HG03565 (cell line): ENCODE measurements at regions not wholly inside any gene's neighbourhood (a gene's known extent, or its start where the extent isn't known, plus 50 kb on each side); places are given as distances from the start of the nearest gene placed in this dataset.
"Not testable (repeated sequence)": the region's sequence is repeated elsewhere in the genome, so short reads cannot be mapped to it uniquely, and the experiment has no call there.

Experiments
- ATAC-seq: cut with Tn5 transposase; IDR thresholded peaks from one replicate; pipeline ENCODE4 v1.9.1; 2021; ENCODE audit warnings: mild to moderate bottlenecking, moderate library complexity; ENCODE audit not compliant: unreplicated experiment

GRCh38 chr2:95654897-95655296 lies 63.1 kb downstream of the TRIM43 start:
- ATAC-seq, result not testable (repeated sequence)

- not testable (repeated sequence) for ATAC-seq
Observed at GRCh38 chr2:95656553-95656952, 64.8 kb downstream of the TRIM43 start.

GRCh38 chr2:95657937-95658336 lies 66.1 kb downstream of the TRIM43 start:
- ATAC-seq, result not testable (repeated sequence)

GRCh38 chr2:95660766-95661562 lies 69.2 kb downstream of the TRIM43 start:
- ATAC-seq, result not testable (repeated sequence)

- not testable (repeated sequence) for ATAC-seq
Observed at GRCh38 chr2:95663471-95664441, 72.0 kb downstream of the TRIM43 start.

GRCh38 chr2:95666636-95667035 lies 74.8 kb downstream of the TRIM43 start:
- not testable (repeated sequence) for ATAC-seq

- ATAC-seq, result no peak
Observed at GRCh38 chr2:95667480-95667879, 75.7 kb downstream of the TRIM43 start.

- ATAC-seq, result not testable (repeated sequence)
Observed at GRCh38 chr2:95668934-95669333, 77.1 kb downstream of the TRIM43 start.

- no peak for ATAC-seq
Observed at GRCh38 chr2:95669441-95669991, 77.7 kb downstream of the TRIM43 start.

- ATAC-seq, result no peak
Observed at GRCh38 chr2:95670167-95670566, 78.4 kb downstream of the TRIM43 start.

GRCh38 chr2:95670686-95671085 lies 78.9 kb downstream of the TRIM43 start:
- ATAC-seq, result no peak

GRCh38 chr2:95671171-95671570 lies 79.4 kb downstream of the TRIM43 start:
- not testable (repeated sequence) for ATAC-seq

GRCh38 chr2:95671992-95672391 lies 80.2 kb downstream of the TRIM43 start:
- not testable (repeated sequence) for ATAC-seq

GRCh38 chr2:95672500-95672899 lies 80.7 kb downstream of the TRIM43 start:
- not testable (repeated sequence) for ATAC-seq

- no peak for ATAC-seq
Observed at GRCh38 chr2:95674186-95674585, 82.4 kb downstream of the TRIM43 start.

GRCh38 chr2:95676573-95676972 lies 84.8 kb downstream of the TRIM43 start:
- ATAC-seq, result not testable (repeated sequence)

- no peak for ATAC-seq
Observed at GRCh38 chr2:95677346-95677745, 85.5 kb downstream of the TRIM43 start.

GRCh38 chr2:95677833-95678232 lies 86.0 kb downstream of the TRIM43 start:
- ATAC-seq, result not testable (repeated sequence)

- ATAC-seq, result not testable (repeated sequence)
Observed at GRCh38 chr2:95681158-95681557, 89.4 kb downstream of the TRIM43 start.

- not testable (repeated sequence) for ATAC-seq
Observed at GRCh38 chr2:95681589-95682081, 89.8 kb downstream of the TRIM43 start.
